LNCAP (cell line): ENCODE measurements at regions not wholly inside any gene's neighbourhood (a gene's known extent, or its start where the extent isn't known, plus 50 kb on each side); places are given as distances from the start of the nearest gene placed in this dataset.
A peak's percentile ranks its signal among the peaks of the same experiment; 100 is the strongest.

Experiments
- CTCF ChIP-seq: fragments of 450-650 bp; IDR thresholded peaks from 2 replicates; pipeline ENCODE4 v1.5.1; 2017; ENCODE audit warnings: mild to moderate bottlenecking

GRCh38 chr7:26066736-26067135 lies 85.3 kb upstream of the NFE2L3 start:
- no peak for TF ChIP-seq CTCF

GRCh38 chr7:26070290-26070689 lies 81.7 kb upstream of the NFE2L3 start:
- TF ChIP-seq CTCF = no peak

GRCh38 chr7:26071622-26072456 lies 80.2 kb upstream of the NFE2L3 start:
- no peak for TF ChIP-seq CTCF

- TF ChIP-seq CTCF = no peak
Observed at GRCh38 chr7:26073041-26073440, 79.0 kb upstream of the NFE2L3 start.

- no peak for TF ChIP-seq CTCF
Observed at GRCh38 chr7:26074919-26075318, 77.1 kb upstream of the NFE2L3 start.

GRCh38 chr7:26076691-26077090 lies 75.3 kb upstream of the NFE2L3 start:
- TF ChIP-seq CTCF = no peak

GRCh38 chr7:26078437-26079336 lies 73.3 kb upstream of the NFE2L3 start:
- peak; percentile 66 for TF ChIP-seq CTCF
